GM23338 (cell line): ENCODE measurements at regions not wholly inside any gene's neighbourhood (a gene's known extent, or its start where the extent isn't known, plus 50 kb on each side); places are given as distances from the start of the nearest gene placed in this dataset.

Experiments used
- ATAC-seq: fragments of 200-7000 bp; cut with Tn5 transposase; 3 replicates; pipeline ENCODE4 v1.9.1; 2020
- DNase-seq: peaks from one replicate; pipeline ENCODE4 v3.0.0-alpha.2; 2015; ENCODE audit warnings: low spot score
- H2AFZ ChIP-seq: fragments of 200-600 bp; sonication (generic); 2 replicates; pipeline ENCODE4 v1.8.0; 2016; ENCODE audit warnings: antibody characterized with exemption, mild to moderate bottlenecking, moderate library complexity
- H3F3A ChIP-seq: fragments of 200-600 bp; sonication (generic); replicated peaks from 2 replicates; pipeline ENCODE4 v1.8.0; 2017; ENCODE audit warnings: antibody characterized with exemption, mixed run types, low read depth
- H3K27ac ChIP-seq: fragments of 200-600 bp; sonication (generic); 2 replicates; pipeline ENCODE4 v1.6.1; 2016; ENCODE audit warnings: low read depth
- H3K27me3 ChIP-seq: fragments of 200-600 bp; sonication (generic); 2 replicates; pipeline ENCODE4 v1.8.0; 2016; ENCODE audit warnings: mild to moderate bottlenecking, mixed run types, moderate library complexity; ENCODE audit not compliant: insufficient read depth
- H3K36me3 ChIP-seq: fragments of 200-600 bp; sonication (generic); 2 replicates; pipeline ENCODE4 v1.8.0; 2016; ENCODE audit warnings: mild to moderate bottlenecking; ENCODE audit not compliant: insufficient read depth
- H3K4me1 ChIP-seq: fragments of 200-600 bp; sonication (generic); 2 replicates; pipeline ENCODE4 v1.8.0; 2016; ENCODE audit warnings: mild to moderate bottlenecking, moderate library complexity; ENCODE audit not compliant: insufficient read depth
- H3K4me2 ChIP-seq: fragments of 200-600 bp; sonication (generic); 2 replicates; pipeline ENCODE4 v1.7.1; 2017; ENCODE audit warnings: mixed run types
- H3K4me3 ChIP-seq: fragments of 200-600 bp; sonication (generic); 2 replicates; pipeline ENCODE4 v1.6.1; 2016; ENCODE audit warnings: mixed run types
- H3K79me2 ChIP-seq: fragments of 200-600 bp; sonication (generic); replicated peaks from 2 replicates; pipeline ENCODE4 v1.8.0; 2017; ENCODE audit warnings: mild to moderate bottlenecking; ENCODE audit not compliant: insufficient read depth
- H3K9me2 ChIP-seq: fragments of 200-600 bp; sonication (generic); 2 replicates; pipeline ENCODE4 v1.8.0; 2017; ENCODE audit not compliant: insufficient read depth
- H4K20me1 ChIP-seq: fragments of 200-600 bp; sonication (generic); replicated peaks from 2 replicates; pipeline ENCODE4 v1.8.0; 2017; ENCODE audit warnings: mild to moderate bottlenecking; ENCODE audit not compliant: insufficient read depth
- H3K27ac Mint-ChIP-seq: 2 replicates; pipeline ENCODE4 v1.8.0; 2020; ENCODE audit warnings: inconsistent platforms, mild to moderate bottlenecking, moderate library complexity, mixed read lengths
- H3K27me3 Mint-ChIP-seq: 3 replicates; pipeline ENCODE4 v1.8.0; 2022; ENCODE audit warnings: low read depth, mild to moderate bottlenecking, moderate library complexity, mixed read lengths, inconsistent platforms; ENCODE audit not compliant: insufficient read depth, poor library complexity
- H3K36me3 Mint-ChIP-seq: 3 replicates; pipeline ENCODE4 v1.8.0; 2021; ENCODE audit warnings: low read depth, mild to moderate bottlenecking, inconsistent platforms, moderate library complexity, mixed read lengths
- H3K4me1 Mint-ChIP-seq: 3 replicates; pipeline ENCODE4 v1.8.0; 2020; ENCODE audit warnings: mild to moderate bottlenecking, inconsistent platforms, mixed read lengths
- H3K4me3 Mint-ChIP-seq: 3 replicates; pipeline ENCODE4 v1.8.0; 2021; ENCODE audit warnings: moderate library complexity, mild to moderate bottlenecking, inconsistent platforms, mixed read lengths
- H3K9me3 Mint-ChIP-seq: 3 replicates; pipeline ENCODE4 v1.8.0; 2020; ENCODE audit warnings: moderate library complexity, mild to moderate bottlenecking, inconsistent platforms, mixed read lengths
- CREB1 ChIP-seq: fragments of 250-450 bp; sonication (Bioruptor Pico); IDR thresholded peaks from 2 replicates; pipeline ENCODE4 v1.5.0; 2020; ENCODE audit warnings: low read depth, mild to moderate bottlenecking, moderate library complexity
- CTCF ChIP-seq, 2 experiments: fragments of 200-600 bp in 1 of 2; sonication (generic) in 1 of 2; conservative IDR thresholded peaks; 2 replicates each; pipeline versions ENCODE4 v1.5.1 to v1.6.1; 2016 to 2017; ENCODE audit warnings: antibody characterized with exemption in 2 of 2, low read depth in 2 of 2, mild to moderate bottlenecking in 2 of 2, moderate library complexity in 1 of 2
- ETS1 ChIP-seq: IDR thresholded peaks from 2 replicates; pipeline ENCODE4 v1.6.1; 2016; ENCODE audit warnings: antibody characterized with exemption
- EZH2 ChIP-seq: fragments of 200-600 bp; sonication (generic); IDR thresholded peaks from one replicate; pipeline ENCODE4 v1.8.0; 2017; ENCODE audit warnings: antibody characterized with exemption, mild to moderate bottlenecking, low read depth; ENCODE audit not compliant: unreplicated experiment
- EZH2phosphoT487 ChIP-seq: fragments of 200-600 bp; sonication (generic); IDR thresholded peaks from one replicate; pipeline ENCODE4 v1.8.1; 2018; ENCODE audit warnings: antibody characterized with exemption; ENCODE audit not compliant: unreplicated experiment
- JUNB ChIP-seq: IDR thresholded peaks from one replicate; pipeline ENCODE4 v1.6.1; 2016; ENCODE audit warnings: antibody characterized with exemption; ENCODE audit not compliant: unreplicated experiment
- NANOG ChIP-seq: IDR thresholded peaks from 2 replicates; pipeline ENCODE4 v1.6.1; 2016; ENCODE audit warnings: antibody characterized with exemption, borderline replicate concordance
- POLR2AphosphoS5 ChIP-seq: IDR thresholded peaks from 2 replicates; pipeline ENCODE4 v1.6.1; 2016; ENCODE audit warnings: antibody characterized with exemption, low read depth
- REST ChIP-seq: IDR thresholded peaks from one replicate; pipeline ENCODE4 v1.6.1; 2018; ENCODE audit warnings: antibody characterized with exemption; ENCODE audit not compliant: unreplicated experiment
- STAT1 ChIP-seq: IDR thresholded peaks from one replicate; pipeline ENCODE4 v1.6.1; 2016; ENCODE audit warnings: antibody characterized with exemption; ENCODE audit not compliant: unreplicated experiment
- ZNF114 ChIP-seq: fragments of 250-450 bp; sonication (Bioruptor Pico); IDR thresholded peaks from 2 replicates; pipeline ENCODE4 v1.5.0; 2020; ENCODE audit warnings: mild to moderate bottlenecking, moderate library complexity
- ZNF331 ChIP-seq: fragments of 250-450 bp; sonication (Bioruptor Pico); IDR thresholded peaks from 2 replicates; pipeline ENCODE4 v1.5.0; 2020; ENCODE audit warnings: low read depth, mild to moderate bottlenecking, moderate library complexity
- ZNF462 ChIP-seq: fragments of 250-450 bp; sonication (Bioruptor Pico); IDR thresholded peaks from 2 replicates; pipeline ENCODE4 v1.5.0; 2020; ENCODE audit warnings: mild to moderate bottlenecking, moderate library complexity

GRCh38 chr13:50742968-50743367, 100.5 kb downstream of the DLEU7 start:
- no peaks in the 10 kb centered on the region for H3K9me2 ChIP-seq
- H3K4me1 ChIP-seq: no peaks in the 10 kb centered on the region
- DNase-seq (no peak), ATAC-seq (no peak)
- no peaks in the 10 kb centered on the region for H3K79me2 ChIP-seq
- no peak overlapping the region for H3K27ac Mint-ChIP-seq
- H3K27me3 Mint-ChIP-seq: no peaks in the 10 kb centered on the region
- no peaks in the 10 kb centered on the region for H3K9me3 Mint-ChIP-seq
- TF ChIP-seq CTCF (conservative IDR thresholded peaks at IDR 0.05; ENCODE audit: low read depth in 2 of 2): no peak
- TF ChIP-seq JUNB: no peak
- no peak for TF ChIP-seq REST
- no peak for TF ChIP-seq ZNF462 (CRISPR knock-in tag)
- TF ChIP-seq POLR2AphosphoS5: no peak
- TF ChIP-seq NANOG: no peak
- TF ChIP-seq STAT1: no peak
- TF ChIP-seq ZNF114 (CRISPR knock-in tag): no peak
- no peak for TF ChIP-seq ETS1
- TF ChIP-seq EZH2: no peak
- no peak for TF ChIP-seq ZNF331 (CRISPR knock-in tag)
- TF ChIP-seq EZH2phosphoT487: no peak
- no peak for TF ChIP-seq CREB1
- no peaks in the 10 kb centered on the region for H4K20me1 ChIP-seq
- no peaks in the 10 kb centered on the region for H3F3A ChIP-seq
- H3K4me3 Mint-ChIP-seq: no peak overlapping the region
- no peak overlapping the region for H3K4me3 ChIP-seq
- H3K36me3 Mint-ChIP-seq: no peaks in the 10 kb centered on the region
- H2AFZ ChIP-seq: no peak overlapping the region; the same call in 1 of the 2 replicates
- no peaks in the 10 kb centered on the region for H3K27me3 ChIP-seq
- H3K36me3 ChIP-seq: no peaks in the 10 kb centered on the region
- no peak overlapping the region for H3K4me2 ChIP-seq
- H3K4me1 Mint-ChIP-seq: no peaks in the 10 kb centered on the region
- no peak overlapping the region for H3K27ac ChIP-seq
